ENCODE measurements at regions not wholly inside any gene's neighbourhood (a gene's known extent, or its start where the extent isn't known, plus 50 kb on each side); places are given as distances from the start of the nearest gene placed in this dataset.

DNA sequence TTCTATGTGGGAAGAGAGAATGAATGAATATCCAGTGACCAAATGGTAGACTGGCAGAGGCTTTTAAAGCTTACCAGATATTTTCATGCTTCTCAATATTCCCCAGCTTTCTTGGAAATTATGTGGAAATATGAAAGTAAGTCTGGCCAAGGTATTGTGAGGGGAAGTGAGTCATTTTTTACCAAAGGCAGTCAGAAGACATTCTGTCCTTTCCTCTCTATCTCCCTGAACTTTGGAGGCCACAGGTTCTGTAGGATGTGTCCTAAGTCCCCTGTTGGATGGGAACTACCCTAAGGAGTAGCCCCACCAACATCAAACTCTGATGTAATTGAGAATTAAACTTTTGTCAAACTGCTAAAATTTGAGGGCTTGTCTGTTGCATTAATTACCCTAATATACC lies 593.8 kb upstream of the NRSN1 start:
- no peak overlapping the region for H3K4me3 ChIP-seq
- no peak for DNase-seq
- H3K9ac ChIP-seq (ENCODE audit: insufficient read depth in 1 of 2, low read length in 2 of 2) = no peak overlapping the region
- H3K36me3 ChIP-seq (ENCODE audit: control insufficient read depth in 4 of 4, insufficient read depth in 4 of 4, low read length in 4 of 4) = no peaks in the 10 kb centered on the region
- TF ChIP-seq CTCF (IDR thresholded peaks at IDR 0.05; ENCODE audit: control extremely low read depth, extremely low read depth) = no peak
- no peaks in the 10 kb centered on the region for H3K27me3 ChIP-seq (ENCODE audit: control insufficient read depth in 3 of 3, insufficient read depth in 3 of 3, low read length in 2 of 3)
- H3K27ac ChIP-seq (ENCODE audit: low read depth in 1 of 2, low read length in 1 of 2) = no peak overlapping the region
- no peak for ATAC-seq (ENCODE audit: insufficient read depth, low FRiP score)
- H3K4me1 ChIP-seq (ENCODE audit: control insufficient read depth in 5 of 5, insufficient read depth in 5 of 5, low read length in 5 of 5) = peaks cover 0 to 2% (median 0%) of the 10 kb centered on the region in 5 donors
- no peaks in the 10 kb centered on the region for H3K9me3 ChIP-seq (ENCODE audit: control insufficient read depth in 4 of 4, insufficient read depth in 3 of 4, low read length in 3 of 4)

DNA sequence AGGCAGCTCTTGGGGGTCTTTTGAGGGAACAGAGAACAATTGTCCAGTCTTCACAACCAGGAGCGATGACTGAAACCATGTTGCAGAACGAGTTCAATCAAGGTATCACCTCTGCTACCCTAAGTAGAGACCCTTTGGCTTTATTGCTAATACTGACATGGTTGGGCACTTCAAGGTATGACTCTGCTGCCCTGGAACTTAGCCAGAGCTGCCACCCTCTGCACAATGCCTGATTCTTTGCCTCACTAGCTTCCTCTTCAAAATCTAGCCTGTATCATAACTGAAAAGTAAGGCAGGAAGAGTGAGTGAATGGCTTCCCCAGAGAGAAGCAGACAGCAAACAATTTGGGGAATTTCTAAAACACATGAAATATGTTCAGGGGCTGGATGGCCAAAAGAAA lies 592.7 kb upstream of the NRSN1 start:
- no peak for TF ChIP-seq CTCF (IDR thresholded peaks at IDR 0.05; ENCODE audit: control extremely low read depth, extremely low read depth)
- DNase-seq = no peak
- 91 to 95% methylated on average over 2 of the region's 2 CpGs for WGBS, 2 donors

DNA sequence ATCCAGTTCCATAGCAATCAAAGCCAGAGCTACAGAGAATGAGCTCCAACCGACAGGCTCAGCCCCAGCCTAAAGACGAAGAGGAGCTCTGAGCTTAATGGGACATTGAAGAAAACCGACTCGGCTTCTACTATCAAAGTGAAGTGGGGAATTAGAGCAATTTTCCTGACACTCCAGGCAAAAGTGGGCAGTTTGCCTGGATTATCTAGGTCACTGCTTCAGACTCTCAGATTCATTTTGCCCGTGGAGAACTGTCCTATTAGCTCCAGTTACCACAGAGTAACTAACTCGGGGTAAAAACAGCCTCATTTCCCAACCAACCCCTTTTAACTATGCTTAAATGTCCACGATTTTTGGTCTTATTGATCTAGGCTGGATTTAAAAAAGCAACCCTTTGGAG lies 592.1 kb upstream of the NRSN1 start:
- Histone ChIP-seq H3K4me1 (ENCODE audit: control insufficient read depth in 5 of 5, insufficient read depth in 5 of 5, low read length in 5 of 5) (peaks cover 0 to 2% (median 0%) of the 10 kb centered on the region in 5 donors), H3K9me3 (ENCODE audit: control insufficient read depth in 4 of 4, insufficient read depth in 3 of 4, low read length in 3 of 4) (no peaks in the 10 kb centered on the region), H3K9ac (ENCODE audit: insufficient read depth in 1 of 2, low read length in 2 of 2) (no peak overlapping the region), H3K27ac (ENCODE audit: low read depth in 1 of 2, low read length in 1 of 2) (no peak overlapping the region), H3K4me3 (no peak overlapping the region), H3K27me3 (ENCODE audit: control insufficient read depth in 3 of 3, insufficient read depth in 3 of 3, low read length in 2 of 3) (no peaks in the 10 kb centered on the region), H3K36me3 (ENCODE audit: control insufficient read depth in 4 of 4, insufficient read depth in 4 of 4, low read length in 4 of 4) (no peaks in the 10 kb centered on the region)
- no peak for TF ChIP-seq CTCF (IDR thresholded peaks at IDR 0.05; ENCODE audit: control extremely low read depth, extremely low read depth)
- DNase-seq (no peak), ATAC-seq (ENCODE audit: insufficient read depth, low FRiP score) (no peak)
- WGBS, 2 donors = 56 to 81% methylated on average over 7 of the region's 7 CpGs

More for the DNA sequence above, 592.7 kb upstream of the NRSN1 start:
- Histone ChIP-seq H3K9ac (ENCODE audit: insufficient read depth in 1 of 2, low read length in 2 of 2) (no peak overlapping the region), H3K27me3 (ENCODE audit: control insufficient read depth in 3 of 3, insufficient read depth in 3 of 3, low read length in 2 of 3) (no peaks in the 10 kb centered on the region), H3K36me3 (ENCODE audit: control insufficient read depth in 4 of 4, insufficient read depth in 4 of 4, low read length in 4 of 4) (no peaks in the 10 kb centered on the region), H3K4me3 (no peak overlapping the region), H3K4me1 (ENCODE audit: control insufficient read depth in 5 of 5, insufficient read depth in 5 of 5, low read length in 5 of 5) (peaks cover 0 to 2% (median 0%) of the 10 kb centered on the region in 5 donors), H3K27ac (ENCODE audit: low read depth in 1 of 2, low read length in 1 of 2) (no peak overlapping the region), H3K9me3 (ENCODE audit: control insufficient read depth in 4 of 4, insufficient read depth in 3 of 4, low read length in 3 of 4) (no peaks in the 10 kb centered on the region)
- ATAC-seq (ENCODE audit: insufficient read depth, low FRiP score) = no peak

- H3K4me1 ChIP-seq (ENCODE audit: control insufficient read depth in 5 of 5, insufficient read depth in 5 of 5, low read length in 5 of 5) = peaks cover 0 to 2% (median 0%) of the 10 kb centered on the region in 5 donors
- H3K4me3 ChIP-seq = no peak overlapping the region
- no peaks in the 10 kb centered on the region for H3K9me3 ChIP-seq (ENCODE audit: control insufficient read depth in 4 of 4, insufficient read depth in 3 of 4, low read length in 3 of 4)
- no peaks in the 10 kb centered on the region for H3K27me3 ChIP-seq (ENCODE audit: control insufficient read depth in 3 of 3, insufficient read depth in 3 of 3, low read length in 2 of 3)
- no peaks in the 10 kb centered on the region for H3K36me3 ChIP-seq (ENCODE audit: control insufficient read depth in 4 of 4, insufficient read depth in 4 of 4, low read length in 4 of 4)
- 71 to 88% methylated on average over 2 of the region's 2 CpGs for WGBS, 2 donors
- DNase-seq (no peak), ATAC-seq (ENCODE audit: insufficient read depth, low FRiP score) (no peak)
- H3K27ac ChIP-seq (ENCODE audit: low read depth in 1 of 2, low read length in 1 of 2) = no peak overlapping the region
- H3K9ac ChIP-seq (ENCODE audit: insufficient read depth in 1 of 2, low read length in 2 of 2) = no peak overlapping the region
- no peak for TF ChIP-seq CTCF (IDR thresholded peaks at IDR 0.05; ENCODE audit: control extremely low read depth, extremely low read depth)
These were observed 591.7 kb upstream of the NRSN1 start for GRCh38 chr6:23534351-23534750.

Measured in lung (tissue), 11 donors.